Vagina (tissue), 2 donors: ENCODE measurements at regions not wholly inside any gene's neighbourhood (a gene's known extent, or its start where the extent isn't known, plus 50 kb on each side); places are given as distances from the start of the nearest gene placed in this dataset.

Source experiments
- CTCF ChIP-seq, 3 experiments: fragments of 450-650 bp in 2 of 3; fragments of 200-600 bp in 1 of 3; sonication (generic) in 1 of 3; IDR thresholded peaks; one replicate each; pipeline ENCODE4 v1.5.1; 2017 to 2019; ENCODE audit warnings: antibody characterized with exemption in 3 of 3, mild to moderate bottlenecking in 2 of 3, moderate library complexity in 2 of 3
- POLR2A ChIP-seq, 2 donors: fragments of 450-650 bp; IDR thresholded peaks; one replicate each; pipeline ENCODE4 v1.6.1; 2017; ENCODE audit warnings: antibody characterized with exemption in 2 of 2, mild to moderate bottlenecking in 2 of 2, moderate library complexity in 2 of 2

DNA sequence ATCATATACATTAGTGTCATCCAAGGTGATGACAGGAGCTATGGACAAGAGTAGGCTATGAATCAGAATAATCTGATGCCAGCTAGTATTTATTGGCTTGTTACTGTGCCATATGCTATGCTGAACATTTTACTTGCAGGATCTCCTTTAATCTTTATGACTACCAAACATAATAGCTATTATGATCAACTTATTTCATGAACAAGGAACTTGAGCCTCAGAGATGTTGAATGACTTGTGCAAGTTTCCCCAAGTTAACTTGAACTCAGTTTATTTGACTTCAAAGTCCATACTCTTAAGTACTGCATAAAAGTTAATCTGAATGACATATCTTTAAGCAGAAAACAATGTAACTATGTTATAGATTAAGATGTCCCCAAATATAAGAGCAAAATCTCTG lies 178.8 kb upstream of the ARHGAP20 start:
- no peak for TF ChIP-seq POLR2A (IDR thresholded peaks at IDR 0.05)
- TF ChIP-seq CTCF (IDR thresholded peaks at IDR 0.05), result no peak
